Neural crest cell (in vitro differentiated cells): ENCODE measurements at regions not wholly inside any gene's neighbourhood (a gene's known extent, or its start where the extent isn't known, plus 50 kb on each side); places are given as distances from the start of the nearest gene placed in this dataset.
A peak's percentile ranks its signal among the peaks of the same experiment; 100 is the strongest.

Experiments used
- DNase-seq: peaks from one replicate; pipeline ENCODE4 v3.0.0; 2021; ENCODE audit warnings: low read depth, mixed read lengths, low spot score
- H3K27ac Mint-ChIP-seq: one replicate; pipeline ENCODE4 v1.8.0; 2021; ENCODE audit warnings: mild to moderate bottlenecking, mixed read lengths; ENCODE audit not compliant: unreplicated experiment
- H3K27me3 Mint-ChIP-seq: 2 replicates; pipeline ENCODE4 v1.8.0; 2021; ENCODE audit warnings: low read depth, mild to moderate bottlenecking, mixed read lengths
- H3K36me3 Mint-ChIP-seq: 2 replicates; pipeline ENCODE4 v1.8.0; 2021; ENCODE audit warnings: low read depth, mild to moderate bottlenecking, mixed read lengths
- H3K4me1 Mint-ChIP-seq: 2 replicates; pipeline ENCODE4 v1.8.0; 2021; ENCODE audit warnings: mixed read lengths
- H3K4me3 Mint-ChIP-seq: one replicate; pipeline ENCODE4 v1.8.0; 2021; ENCODE audit warnings: mild to moderate bottlenecking, mixed read lengths
- H3K9me3 Mint-ChIP-seq: 2 replicates; pipeline ENCODE4 v1.8.0; 2021; ENCODE audit warnings: mixed read lengths
- CTCF ChIP-seq: fragments of 200-600 bp; sonication (generic); conservative IDR thresholded peaks from 2 replicates; pipeline ENCODE4 v1.5.0; 2021; ENCODE audit warnings: antibody characterized with exemption, mild to moderate bottlenecking

- Mint-ChIP-seq H3K9me3 (peaks cover 9% of the 10 kb centered on the region), H3K36me3 (no peaks in the 10 kb centered on the region), H3K4me1 (no peaks in the 10 kb centered on the region), H3K27ac (no peak overlapping the region), H3K27me3 (no peaks in the 10 kb centered on the region), H3K4me3 (no peak overlapping the region)
- DNase-seq = no peak
- TF ChIP-seq CTCF = no peak
Observed at GRCh38 chr17:52395308-52395707, 236.8 kb upstream of the CA10 start.

- no peak overlapping the region for H3K27ac Mint-ChIP-seq
- TF ChIP-seq CTCF = no peak
- peaks cover 5% of the 10 kb centered on the region for H3K4me1 Mint-ChIP-seq
- no peak overlapping the region for H3K4me3 Mint-ChIP-seq
- no peaks in the 10 kb centered on the region for H3K36me3 Mint-ChIP-seq
- DNase-seq = no peak
- no peaks in the 10 kb centered on the region for H3K27me3 Mint-ChIP-seq
- H3K9me3 Mint-ChIP-seq = peaks cover 3% of the 10 kb centered on the region
Observed at GRCh38 chr17:52390422-52390821, 231.9 kb upstream of the CA10 start.

GRCh38 chr17:52389632-52390031, 231.1 kb upstream of the CA10 start:
- no peaks in the 10 kb centered on the region for H3K36me3 Mint-ChIP-seq
- no peak overlapping the region for H3K4me3 Mint-ChIP-seq
- no peaks in the 10 kb centered on the region for H3K27me3 Mint-ChIP-seq
- peak overlapping the region; percentile 53 for H3K27ac Mint-ChIP-seq
- TF ChIP-seq CTCF = no peak
- H3K9me3 Mint-ChIP-seq = peaks cover 3% of the 10 kb centered on the region
- H3K4me1 Mint-ChIP-seq = peaks cover 10% of the 10 kb centered on the region
- no peak for DNase-seq

- TF ChIP-seq CTCF = no peak
- peaks cover 10% of the 10 kb centered on the region for H3K4me1 Mint-ChIP-seq
- no peak overlapping the region for H3K27ac Mint-ChIP-seq
- no peaks in the 10 kb centered on the region for H3K27me3 Mint-ChIP-seq
- no peaks in the 10 kb centered on the region for H3K36me3 Mint-ChIP-seq
- no peak overlapping the region for H3K4me3 Mint-ChIP-seq
- peaks cover 3% of the 10 kb centered on the region for H3K9me3 Mint-ChIP-seq
- DNase-seq = no peak
Observed at GRCh38 chr17:52388941-52389340, 230.4 kb upstream of the CA10 start.

GRCh38 chr17:52384695-52385094, 226.2 kb upstream of the CA10 start:
- H3K36me3 Mint-ChIP-seq = no peaks in the 10 kb centered on the region
- no peak for DNase-seq
- peak overlapping the region; percentile 36 for H3K27ac Mint-ChIP-seq
- H3K4me1 Mint-ChIP-seq = peaks cover 10% of the 10 kb centered on the region
- H3K27me3 Mint-ChIP-seq = no peaks in the 10 kb centered on the region
- no peak for TF ChIP-seq CTCF
- H3K4me3 Mint-ChIP-seq = no peak overlapping the region
- H3K9me3 Mint-ChIP-seq = no peaks in the 10 kb centered on the region

GRCh38 chr17:52383493-52384100, 225.1 kb upstream of the CA10 start:
- DNase-seq = peak; percentile 64

More at GRCh38 chr17:52383493-52384100, 225.1 kb upstream of the CA10 start:
- H3K36me3 Mint-ChIP-seq = no peaks in the 10 kb centered on the region
- no peak overlapping the region for H3K27ac Mint-ChIP-seq
- H3K27me3 Mint-ChIP-seq = no peaks in the 10 kb centered on the region
- H3K4me3 Mint-ChIP-seq = no peak overlapping the region
- H3K4me1 Mint-ChIP-seq = peaks cover 10% of the 10 kb centered on the region
- peak; percentile 81 for TF ChIP-seq CTCF
- H3K9me3 Mint-ChIP-seq = no peaks in the 10 kb centered on the region
